Breast epithelium (tissue), 3 donors: ENCODE measurements at regions not wholly inside any gene's neighbourhood (a gene's known extent, or its start where the extent isn't known, plus 50 kb on each side); places are given as distances from the start of the nearest gene placed in this dataset.

Experiments used
- POLR2A ChIP-seq: fragments of 450-650 bp; IDR thresholded peaks from one replicate; pipeline ENCODE4 v1.6.1; 2016; ENCODE audit warnings: antibody characterized with exemption, mild to moderate bottlenecking, moderate library complexity
- TF ChIP-seq, protein P1 (sequence below), 3 donors: fragments of 450-650 bp; IDR thresholded peaks; one replicate each; pipeline ENCODE4 v1.5.1; 2016 to 2017; ENCODE audit warnings: antibody characterized with exemption in 3 of 3, mild to moderate bottlenecking in 3 of 3, moderate library complexity in 3 of 3

DNA sequence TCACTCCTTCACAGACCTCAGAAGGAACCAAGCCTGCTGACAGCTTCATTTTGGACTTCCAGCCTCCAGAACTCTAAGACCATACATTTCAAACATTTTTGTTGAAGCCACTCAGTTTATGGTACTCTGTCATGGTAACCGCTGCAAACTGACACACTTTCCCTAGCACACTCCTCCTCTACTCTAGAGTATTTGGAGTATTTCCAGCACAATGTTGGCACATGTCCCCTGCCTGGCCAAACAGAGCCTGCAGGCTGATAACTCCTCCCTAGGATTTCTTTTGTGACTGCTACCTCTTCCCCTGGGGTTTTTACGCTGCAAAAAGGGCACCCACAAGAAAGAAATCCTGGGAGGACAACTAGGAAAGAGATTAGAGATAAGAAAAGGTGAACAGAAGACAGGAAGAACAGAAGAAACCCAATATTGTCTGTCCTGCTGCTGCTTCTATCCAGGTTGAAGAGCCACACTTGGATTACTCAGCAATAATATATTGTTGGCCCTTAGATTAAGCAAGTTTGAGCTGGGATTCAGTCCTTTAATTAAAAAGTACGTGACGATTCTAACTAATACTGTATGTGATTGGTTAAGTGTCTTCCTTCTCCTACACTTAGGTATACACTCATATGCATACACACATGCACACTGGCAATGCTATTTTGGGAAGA is 844.1 kb downstream of the LTN1 start:
- TF ChIP-seq, protein P1, sequence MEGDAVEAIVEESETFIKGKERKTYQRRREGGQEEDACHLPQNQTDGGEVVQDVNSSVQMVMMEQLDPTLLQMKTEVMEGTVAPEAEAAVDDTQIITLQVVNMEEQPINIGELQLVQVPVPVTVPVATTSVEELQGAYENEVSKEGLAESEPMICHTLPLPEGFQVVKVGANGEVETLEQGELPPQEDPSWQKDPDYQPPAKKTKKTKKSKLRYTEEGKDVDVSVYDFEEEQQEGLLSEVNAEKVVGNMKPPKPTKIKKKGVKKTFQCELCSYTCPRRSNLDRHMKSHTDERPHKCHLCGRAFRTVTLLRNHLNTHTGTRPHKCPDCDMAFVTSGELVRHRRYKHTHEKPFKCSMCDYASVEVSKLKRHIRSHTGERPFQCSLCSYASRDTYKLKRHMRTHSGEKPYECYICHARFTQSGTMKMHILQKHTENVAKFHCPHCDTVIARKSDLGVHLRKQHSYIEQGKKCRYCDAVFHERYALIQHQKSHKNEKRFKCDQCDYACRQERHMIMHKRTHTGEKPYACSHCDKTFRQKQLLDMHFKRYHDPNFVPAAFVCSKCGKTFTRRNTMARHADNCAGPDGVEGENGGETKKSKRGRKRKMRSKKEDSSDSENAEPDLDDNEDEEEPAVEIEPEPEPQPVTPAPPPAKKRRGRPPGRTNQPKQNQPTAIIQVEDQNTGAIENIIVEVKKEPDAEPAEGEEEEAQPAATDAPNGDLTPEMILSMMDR (IDR thresholded peaks at IDR 0.05), result no peak
- no peak for TF ChIP-seq POLR2A
